Naive B cell (primary cell): ENCODE measurements at regions not wholly inside any gene's neighbourhood (a gene's known extent, or its start where the extent isn't known, plus 50 kb on each side); places are given as distances from the start of the nearest gene placed in this dataset.

Experiments
- ATAC-seq, 2 donors: fragments of 150-1000 bp; cut with Tn5 transposase; 2 replicates each; pipeline ENCODE4 v1.10.0; 2021; ENCODE audit warnings: low read depth in 2 of 2, mild to moderate bottlenecking in 2 of 2, moderate library complexity in 2 of 2
- DNase-seq: peaks from one replicate; pipeline ENCODE4 v3.0.0; 2022
- H3K27ac Mint-ChIP-seq, 6 donors: one replicate each; pipeline ENCODE4 v1.8.0; 2020 to 2022; ENCODE audit warnings: mild to moderate bottlenecking in 6 of 6, mixed read lengths in 6 of 6, moderate library complexity in 5 of 6, inconsistent platforms in 2 of 6
- H3K27me3 Mint-ChIP-seq, 3 donors: one replicate each; pipeline ENCODE4 v1.8.0; 2021 to 2022; ENCODE audit warnings: mixed read lengths in 3 of 3, mild to moderate bottlenecking in 1 of 3
- H3K36me3 Mint-ChIP-seq, 2 donors: one replicate each; pipeline ENCODE4 v1.8.0; 2020 to 2022; ENCODE audit warnings: mixed read lengths in 2 of 2, inconsistent platforms in 1 of 2, mild to moderate bottlenecking in 1 of 2
- H3K4me1 Mint-ChIP-seq, 3 donors: one replicate each; pipeline ENCODE4 v1.8.0; 2020 to 2022; ENCODE audit warnings: mixed read lengths in 3 of 3, inconsistent platforms in 1 of 3, mild to moderate bottlenecking in 1 of 3, moderate library complexity in 1 of 3
- H3K4me3 Mint-ChIP-seq, 8 donors: one replicate each; pipeline ENCODE4 v1.8.0; 2020 to 2022; ENCODE audit warnings: mild to moderate bottlenecking in 8 of 8, mixed read lengths in 8 of 8, moderate library complexity in 8 of 8, inconsistent platforms in 2 of 8
- H3K9me3 Mint-ChIP-seq, 7 donors: one replicate each; pipeline ENCODE4 v1.8.0; 2020 to 2022; ENCODE audit warnings: mixed read lengths in 7 of 7, mild to moderate bottlenecking in 5 of 7, inconsistent platforms in 2 of 7, moderate library complexity in 1 of 7

DNA sequence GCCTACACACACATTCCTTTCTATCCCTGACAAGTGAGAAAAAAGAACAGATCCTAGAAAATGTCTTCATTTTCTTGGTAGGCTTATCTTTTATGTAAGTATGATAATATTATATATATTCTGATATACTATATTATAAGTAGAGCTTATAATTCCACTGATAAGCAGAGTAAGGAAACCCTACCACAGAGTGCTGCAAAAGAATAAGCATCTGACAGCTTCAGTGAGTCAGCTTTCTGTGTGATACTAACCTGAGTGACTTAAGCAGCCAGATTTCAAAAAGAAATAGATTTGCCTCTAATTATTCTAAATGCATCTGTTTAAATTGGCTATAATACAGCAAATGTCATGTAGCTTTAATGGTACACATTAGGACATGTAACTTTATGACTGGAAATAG lies 656.0 kb downstream of the MCTP2 start:
- DNase-seq, result no peak
- ATAC-seq, result no peak
- peaks cover 6 to 23% (median 9%) of the 10 kb centered on the region in 7 donors for H3K9me3 Mint-ChIP-seq
- no peaks in the 10 kb centered on the region for H3K36me3 Mint-ChIP-seq
- H3K27me3 Mint-ChIP-seq, result no peaks in the 10 kb centered on the region
- H3K4me3 Mint-ChIP-seq, result no peak overlapping the region
- no peaks in the 10 kb centered on the region for H3K4me1 Mint-ChIP-seq
- H3K27ac Mint-ChIP-seq, result no peak overlapping the region

DNA sequence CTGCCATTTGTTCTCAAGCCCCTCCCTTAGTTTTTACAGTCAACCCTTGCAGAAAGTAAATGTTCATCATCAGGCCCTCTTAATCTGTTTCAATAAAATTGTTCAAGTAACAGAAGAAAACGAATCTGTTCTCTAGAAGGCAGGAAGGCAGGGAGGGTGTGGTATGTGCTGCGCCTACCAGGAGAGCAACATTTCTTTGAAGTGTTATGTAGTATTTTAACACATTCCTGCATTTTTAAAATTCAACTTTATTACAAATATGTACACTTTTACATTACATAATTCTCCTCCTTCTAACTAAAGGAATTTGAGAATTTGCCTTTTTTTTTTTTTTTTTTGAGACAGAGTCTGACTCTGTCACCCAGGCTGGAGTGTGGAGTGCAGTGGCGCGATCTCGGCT lies 657.8 kb downstream of the MCTP2 start:
- no peaks in the 10 kb centered on the region for H3K36me3 Mint-ChIP-seq
- peaks cover 0 to 14% (median 3%) of the 10 kb centered on the region in 7 donors for H3K9me3 Mint-ChIP-seq
- no peak overlapping the region for H3K27ac Mint-ChIP-seq
- H3K27me3 Mint-ChIP-seq, result no peaks in the 10 kb centered on the region
- DNase-seq, result no peak
- no peak for ATAC-seq
- H3K4me3 Mint-ChIP-seq, result no peak overlapping the region
- H3K4me1 Mint-ChIP-seq, result no peaks in the 10 kb centered on the region

DNA sequence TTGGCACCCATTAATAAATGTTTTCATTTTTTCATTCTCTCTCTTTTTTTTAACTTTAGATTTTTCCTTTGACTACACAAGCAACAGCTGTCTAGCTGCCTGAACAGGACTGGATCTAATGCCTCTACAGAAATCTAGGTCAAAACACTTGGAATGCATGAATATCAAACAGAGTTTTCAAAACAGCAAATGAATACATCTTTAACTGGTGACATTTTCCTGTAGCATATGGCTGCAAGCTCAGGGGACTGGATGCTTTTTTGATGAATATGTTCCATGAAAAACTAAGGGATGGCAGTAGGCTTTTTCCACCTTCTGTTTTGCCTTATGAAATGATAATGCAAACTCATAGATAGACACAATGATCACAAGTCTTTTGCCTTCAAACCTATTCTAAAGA lies 661.7 kb downstream of the MCTP2 start:
- Mint-ChIP-seq H3K4me1 (no peaks in the 10 kb centered on the region), H3K27me3 (no peaks in the 10 kb centered on the region), H3K36me3 (no peaks in the 10 kb centered on the region), H3K9me3 (peaks cover 0 to 17% (median 6%) of the 10 kb centered on the region in 7 donors), H3K4me3 (no peak overlapping the region), H3K27ac (no peak overlapping the region)
- ATAC-seq (no peak), DNase-seq (no peak)

DNA sequence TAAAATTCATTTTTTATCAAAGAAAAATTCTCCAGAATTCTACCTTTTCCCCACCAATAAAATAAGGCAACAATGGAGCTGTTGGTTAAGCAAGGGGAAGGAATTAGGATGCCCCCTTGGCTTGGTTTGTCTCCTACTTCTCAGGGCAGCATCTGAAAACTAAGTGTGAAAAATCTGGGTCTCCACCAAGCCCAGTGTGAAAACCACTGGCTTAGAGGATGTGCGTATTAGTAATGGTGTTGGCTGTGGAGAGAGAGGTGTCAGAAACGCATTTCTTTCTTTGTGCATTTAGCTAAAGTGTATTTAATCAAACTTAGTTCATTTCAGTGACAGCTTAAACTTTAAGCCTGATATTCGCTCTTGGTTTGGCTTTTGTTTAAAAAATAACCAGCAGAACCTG lies 662.7 kb downstream of the MCTP2 start:
- Mint-ChIP-seq H3K36me3 (no peaks in the 10 kb centered on the region), H3K4me3 (no peak overlapping the region), H3K4me1 (no peaks in the 10 kb centered on the region), H3K9me3 (peaks cover 0 to 18% (median 6%) of the 10 kb centered on the region in 7 donors), H3K27me3 (no peaks in the 10 kb centered on the region), H3K27ac (no peak overlapping the region)
- ATAC-seq, result no peak
- no peak for DNase-seq

DNA sequence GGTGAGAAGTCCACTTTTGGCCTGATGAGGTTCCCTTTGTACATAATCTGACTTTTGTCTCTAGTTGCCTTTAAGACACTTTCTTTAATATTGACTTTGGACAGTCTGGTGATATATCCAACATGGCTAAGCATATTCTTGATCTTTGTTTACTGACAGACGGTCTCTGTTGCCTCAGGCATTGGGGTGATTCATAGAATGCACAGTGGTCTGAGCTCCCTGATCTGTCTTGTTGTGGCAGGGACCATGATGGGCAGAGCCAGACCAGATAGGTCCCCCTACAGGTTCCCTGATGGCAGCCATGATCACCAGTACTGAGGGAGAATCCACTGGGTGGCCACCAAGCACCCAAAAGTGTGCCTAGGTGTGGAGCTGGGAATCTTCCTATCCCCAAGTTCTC lies 678.1 kb downstream of the MCTP2 start:
- H3K27me3 Mint-ChIP-seq, result no peaks in the 10 kb centered on the region
- H3K4me1 Mint-ChIP-seq, result no peaks in the 10 kb centered on the region
- no peak for ATAC-seq
- no peak for DNase-seq
- no peak overlapping the region for H3K27ac Mint-ChIP-seq
- no peak overlapping the region for H3K4me3 Mint-ChIP-seq
- peaks cover 3 to 41% (median 10%) of the 10 kb centered on the region in 7 donors for H3K9me3 Mint-ChIP-seq
- no peaks in the 10 kb centered on the region for H3K36me3 Mint-ChIP-seq

DNA sequence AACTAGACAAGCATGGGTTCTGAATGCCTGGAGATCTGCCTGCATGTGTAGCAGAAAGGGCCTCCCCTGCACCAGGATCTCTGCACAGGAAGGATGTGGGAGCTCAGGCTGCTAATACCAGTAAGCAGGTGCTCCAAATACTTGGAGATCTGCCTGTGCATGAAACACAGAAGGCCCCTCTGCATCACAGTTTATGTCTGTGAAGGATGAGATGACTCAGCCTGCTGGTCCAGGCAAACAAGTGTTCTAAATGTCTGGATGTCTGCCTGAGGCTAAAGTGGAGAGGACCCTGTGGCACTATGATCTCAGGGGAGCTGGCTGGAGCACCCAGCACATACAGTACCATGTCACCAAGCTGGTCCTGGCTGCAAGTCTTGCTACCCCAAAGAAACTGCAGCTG lies 678.8 kb downstream of the MCTP2 start:
- no peak for DNase-seq
- Mint-ChIP-seq H3K4me3 (no peak overlapping the region), H3K4me1 (no peaks in the 10 kb centered on the region), H3K9me3 (peaks cover 3 to 46% (median 10%) of the 10 kb centered on the region in 7 donors), H3K36me3 (no peaks in the 10 kb centered on the region), H3K27ac (no peak overlapping the region), H3K27me3 (no peaks in the 10 kb centered on the region)
- no peak for ATAC-seq

DNA sequence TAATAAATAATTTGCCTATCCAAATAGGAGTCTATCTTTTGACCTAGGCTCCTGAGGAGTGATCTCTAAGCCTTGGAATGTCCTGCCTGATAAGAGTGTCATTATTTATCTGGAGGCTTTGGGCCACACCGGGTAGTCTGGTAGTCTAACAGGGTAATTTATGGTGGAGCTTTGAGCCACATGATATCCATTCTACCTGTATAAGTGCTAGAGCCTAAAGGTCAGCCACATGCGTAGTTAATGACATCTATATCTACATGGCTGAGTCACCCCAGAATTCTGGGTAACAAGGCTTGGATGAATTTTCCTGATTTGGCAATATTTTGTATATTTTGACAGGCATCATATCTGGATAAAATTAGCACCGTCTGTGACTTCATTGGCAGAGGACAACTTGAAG lies 681.4 kb downstream of the MCTP2 start:
- DNase-seq, result no peak
- H3K4me1 Mint-ChIP-seq, result no peaks in the 10 kb centered on the region
- no peak for ATAC-seq
- no peak overlapping the region for H3K27ac Mint-ChIP-seq
- H3K27me3 Mint-ChIP-seq, result no peaks in the 10 kb centered on the region
- no peaks in the 10 kb centered on the region for H3K36me3 Mint-ChIP-seq
- H3K9me3 Mint-ChIP-seq, result peaks cover 0 to 35% (median 7%) of the 10 kb centered on the region in 7 donors
- no peak overlapping the region for H3K4me3 Mint-ChIP-seq

DNA sequence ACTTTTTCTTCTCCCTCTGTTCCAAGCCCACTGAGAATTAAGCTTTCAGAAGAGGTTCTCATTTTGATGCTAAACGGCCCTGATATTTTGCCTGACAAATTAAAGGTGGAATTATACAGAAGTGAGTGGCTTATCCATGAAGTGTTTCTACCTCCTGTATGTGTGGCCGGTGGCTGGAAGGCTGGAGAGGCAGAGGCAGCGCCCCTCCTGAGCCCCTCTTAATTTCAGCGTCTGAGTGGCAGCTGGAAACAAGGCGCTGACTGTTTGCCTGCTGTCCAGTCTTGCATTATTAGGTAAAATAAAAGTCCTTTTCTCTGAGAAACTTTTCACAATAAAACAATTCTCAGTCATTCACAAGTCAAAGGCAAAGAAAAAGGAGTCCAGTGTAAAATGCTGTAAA lies 685.7 kb downstream of the MCTP2 start:
- no peak overlapping the region for H3K27ac Mint-ChIP-seq
- peaks cover 0 to 17% (median 2%) of the 10 kb centered on the region in 7 donors for H3K9me3 Mint-ChIP-seq

DNA sequence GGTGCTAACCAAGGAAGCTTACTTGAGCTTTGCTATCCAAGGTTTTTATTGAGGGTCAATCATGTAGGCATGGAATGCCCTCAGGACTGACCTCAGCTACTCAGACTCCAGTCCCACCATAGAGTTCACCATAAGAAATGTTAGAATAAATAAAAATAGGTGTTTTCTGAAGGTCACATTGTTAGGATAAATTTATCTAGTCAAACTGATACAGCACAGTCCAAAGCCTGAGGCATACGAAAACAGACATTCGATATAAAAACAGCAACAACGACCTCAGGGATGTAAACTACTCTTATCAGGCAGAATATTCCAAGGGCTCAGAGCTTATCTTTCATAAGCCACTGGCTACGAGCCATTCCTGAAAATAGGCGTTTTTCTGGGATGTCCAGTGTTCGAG lies 690.6 kb downstream of the MCTP2 start:
- Mint-ChIP-seq H3K4me1 (no peaks in the 10 kb centered on the region), H3K27ac (no peak overlapping the region), H3K36me3 (no peaks in the 10 kb centered on the region), H3K4me3 (no peak overlapping the region), H3K9me3 (peaks cover 0 to 9% (median under 1%) of the 10 kb centered on the region in 7 donors), H3K27me3 (no peaks in the 10 kb centered on the region)
- ATAC-seq (no peak), DNase-seq (no peak)

More for the DNA sequence above, 685.7 kb downstream of the MCTP2 start:
- Mint-ChIP-seq H3K36me3 (no peaks in the 10 kb centered on the region), H3K27me3 (no peaks in the 10 kb centered on the region), H3K4me3 (no peak overlapping the region), H3K4me1 (no peaks in the 10 kb centered on the region)
- ATAC-seq, result no peak
- no peak for DNase-seq

DNA sequence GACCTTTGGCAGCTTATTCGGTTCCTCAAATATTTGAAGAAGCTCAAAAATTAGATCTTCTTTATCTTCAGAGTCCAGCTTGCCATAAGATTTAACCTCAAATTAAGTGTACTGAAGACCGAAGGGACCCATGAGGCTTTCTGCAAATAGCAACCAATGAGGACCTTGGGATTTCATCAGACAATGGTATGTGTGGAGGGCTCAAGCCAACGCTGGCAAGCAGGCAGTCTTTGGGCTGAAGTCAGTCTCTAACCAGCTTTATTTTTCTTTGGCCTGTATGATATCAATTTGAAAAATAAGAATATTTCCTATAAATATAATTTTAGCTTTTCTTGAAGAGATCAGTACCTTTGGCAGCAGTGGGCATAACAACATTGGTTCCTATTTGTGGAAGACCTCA lies 692.7 kb downstream of the MCTP2 start:
- H3K4me3 Mint-ChIP-seq, result no peak overlapping the region
- H3K27me3 Mint-ChIP-seq, result no peaks in the 10 kb centered on the region
- H3K4me1 Mint-ChIP-seq, result no peaks in the 10 kb centered on the region
- no peak overlapping the region for H3K27ac Mint-ChIP-seq
- no peak for ATAC-seq
- H3K9me3 Mint-ChIP-seq, result peaks cover 0 to 9% (median 1%) of the 10 kb centered on the region in 7 donors
- no peak for DNase-seq
- no peaks in the 10 kb centered on the region for H3K36me3 Mint-ChIP-seq

DNA sequence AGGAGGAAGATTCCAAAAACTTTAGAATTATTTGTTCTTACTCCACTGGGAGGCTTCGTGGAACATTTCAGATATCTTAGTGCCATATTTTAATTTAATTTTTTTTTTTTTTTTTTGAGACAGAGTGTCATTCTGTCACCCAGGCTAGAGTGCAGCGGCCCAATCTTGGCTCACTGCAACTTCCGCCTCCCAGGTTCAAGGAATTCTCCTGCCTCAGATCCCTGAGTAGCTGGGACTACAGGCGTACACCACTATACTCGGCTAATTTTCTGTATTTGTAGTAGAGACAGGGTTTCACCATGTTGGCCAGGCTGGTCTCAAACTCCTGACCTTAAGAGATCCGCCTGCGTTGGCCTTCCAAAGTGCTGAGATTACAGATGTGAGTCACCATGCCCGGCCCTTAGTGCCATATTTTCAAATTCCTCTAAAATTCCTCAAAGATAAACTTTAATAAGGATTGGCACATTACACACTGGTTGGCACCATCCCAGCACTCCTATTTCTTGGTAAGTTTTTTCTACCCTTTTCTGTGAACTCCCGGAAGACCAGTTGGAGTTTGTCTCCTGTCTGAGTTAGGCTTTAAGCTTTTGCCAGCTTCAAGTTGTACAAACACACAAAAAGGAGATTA lies 693.7 kb downstream of the MCTP2 start:
- H3K27me3 Mint-ChIP-seq, result no peaks in the 10 kb centered on the region
- no peaks in the 10 kb centered on the region for H3K4me1 Mint-ChIP-seq
- H3K4me3 Mint-ChIP-seq, result no peak overlapping the region
- DNase-seq, result no peak
- peaks cover 0 to 14% (median 1%) of the 10 kb centered on the region in 7 donors for H3K9me3 Mint-ChIP-seq
- no peaks in the 10 kb centered on the region for H3K36me3 Mint-ChIP-seq
- H3K27ac Mint-ChIP-seq, result no peak overlapping the region
- ATAC-seq, result no peak

DNA sequence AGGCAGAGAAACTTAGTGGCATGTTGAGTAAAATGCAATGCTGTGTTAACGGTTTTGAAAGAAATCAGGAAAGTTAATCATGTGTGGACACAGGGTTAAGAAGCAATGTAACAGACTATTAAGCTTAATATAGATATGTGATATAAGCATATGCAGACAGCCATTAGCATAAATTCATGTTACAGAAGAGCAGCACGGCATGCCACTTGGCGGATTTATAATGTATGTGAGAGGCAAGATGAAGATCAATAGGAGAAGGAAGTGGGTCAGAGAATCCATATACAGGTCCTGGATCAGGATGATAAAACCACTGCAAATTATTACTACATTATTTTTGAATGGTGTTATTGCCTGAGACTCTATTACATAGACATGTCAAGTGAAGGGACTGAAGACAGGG lies 694.3 kb downstream of the MCTP2 start:
- Mint-ChIP-seq H3K4me3 (no peak overlapping the region), H3K36me3 (no peaks in the 10 kb centered on the region), H3K4me1 (no peaks in the 10 kb centered on the region), H3K27me3 (no peaks in the 10 kb centered on the region), H3K9me3 (peaks cover 0 to 14% (median 1%) of the 10 kb centered on the region in 7 donors), H3K27ac (no peak overlapping the region)
- ATAC-seq, result no peak
- no peak for DNase-seq

DNA sequence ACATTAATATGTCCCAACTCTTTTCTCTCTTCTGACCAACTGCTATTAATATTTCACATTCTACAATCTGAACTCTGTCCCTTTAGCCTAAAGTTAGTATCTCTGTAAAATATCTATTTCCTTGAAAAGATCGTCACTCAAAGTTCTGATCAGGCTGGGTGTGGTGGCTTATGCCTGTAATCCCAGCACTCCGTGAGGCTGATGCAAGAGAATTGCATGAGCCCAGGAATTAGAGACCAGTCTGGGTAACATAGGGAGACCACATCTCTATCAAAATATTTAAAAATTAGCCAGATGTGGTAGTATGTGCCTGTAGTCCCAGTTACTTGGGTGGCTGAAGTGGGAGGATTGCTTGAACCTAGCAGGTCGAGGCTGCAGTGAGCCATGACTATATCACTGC lies 695.6 kb downstream of the MCTP2 start:
- Mint-ChIP-seq H3K36me3 (no peaks in the 10 kb centered on the region), H3K4me1 (no peaks in the 10 kb centered on the region), H3K4me3 (no peak overlapping the region), H3K27me3 (no peaks in the 10 kb centered on the region), H3K27ac (no peak overlapping the region), H3K9me3 (peaks cover 0 to 10% (median 1%) of the 10 kb centered on the region in 7 donors)
- ATAC-seq (no peak), DNase-seq (no peak)

DNA sequence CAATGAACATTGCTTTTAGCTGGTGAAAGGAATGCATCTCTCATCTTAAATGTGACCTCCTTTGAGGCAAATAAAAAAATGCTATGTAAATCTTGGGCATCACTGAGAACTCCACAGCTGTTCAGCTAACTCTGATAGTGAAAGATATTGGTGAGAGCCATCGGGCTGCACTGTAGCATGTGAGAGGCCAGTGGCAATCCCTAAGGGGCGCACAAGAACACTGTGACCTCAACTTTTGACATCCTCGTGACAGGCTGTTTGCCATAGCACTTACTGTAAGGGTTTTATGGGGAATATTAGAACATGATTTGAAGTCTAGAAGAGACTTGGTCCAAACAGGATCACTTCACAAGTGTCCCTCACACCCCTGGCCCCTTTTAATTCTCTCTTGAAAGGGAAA lies 697.9 kb downstream of the MCTP2 start:
- no peak overlapping the region for H3K27ac Mint-ChIP-seq
- H3K27me3 Mint-ChIP-seq, result no peaks in the 10 kb centered on the region
- DNase-seq (no peak), ATAC-seq (no peak)
- H3K4me3 Mint-ChIP-seq, result no peak overlapping the region
- no peaks in the 10 kb centered on the region for H3K36me3 Mint-ChIP-seq
- no peaks in the 10 kb centered on the region for H3K4me1 Mint-ChIP-seq
- peaks cover 4 to 12% (median 10%) of the 10 kb centered on the region in 7 donors for H3K9me3 Mint-ChIP-seq

DNA sequence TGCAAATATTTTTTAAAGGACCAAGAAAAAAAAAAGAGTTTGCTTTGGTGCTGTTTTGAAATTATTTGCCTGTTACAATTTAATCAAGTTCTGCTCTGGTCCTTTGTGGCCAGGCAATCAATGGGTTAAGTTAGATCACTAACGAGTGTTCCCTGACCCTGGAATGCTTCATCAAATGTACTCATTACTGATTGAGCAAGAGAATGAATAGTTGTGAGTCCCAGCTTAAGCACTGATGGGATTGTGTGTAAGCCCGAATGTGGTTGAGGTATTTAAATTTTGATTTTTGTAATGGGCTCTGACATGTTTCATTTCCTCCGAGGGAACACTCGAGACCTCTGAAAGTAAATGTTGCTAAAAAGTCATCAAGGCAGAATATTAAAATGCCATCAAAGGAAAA lies 699.1 kb downstream of the MCTP2 start:
- DNase-seq, result no peak
- Mint-ChIP-seq H3K4me1 (no peaks in the 10 kb centered on the region), H3K9me3 (peaks cover 13 to 24% (median 15%) of the 10 kb centered on the region in 7 donors), H3K27ac (no peak overlapping the region), H3K27me3 (no peaks in the 10 kb centered on the region), H3K4me3 (no peak overlapping the region), H3K36me3 (no peaks in the 10 kb centered on the region)
- no peak for ATAC-seq
